Fibroblast of peridontal ligament (primary cell): ENCODE measurements at regions not wholly inside any gene's neighbourhood (a gene's known extent, or its start where the extent isn't known, plus 50 kb on each side); places are given as distances from the start of the nearest gene placed in this dataset.

ENCODE experiments used
- DNase-seq: peaks from one replicate; pipeline ENCODE4 v3.0.0-alpha.2; 2010; ENCODE audit errors: extremely low read depth

DNA sequence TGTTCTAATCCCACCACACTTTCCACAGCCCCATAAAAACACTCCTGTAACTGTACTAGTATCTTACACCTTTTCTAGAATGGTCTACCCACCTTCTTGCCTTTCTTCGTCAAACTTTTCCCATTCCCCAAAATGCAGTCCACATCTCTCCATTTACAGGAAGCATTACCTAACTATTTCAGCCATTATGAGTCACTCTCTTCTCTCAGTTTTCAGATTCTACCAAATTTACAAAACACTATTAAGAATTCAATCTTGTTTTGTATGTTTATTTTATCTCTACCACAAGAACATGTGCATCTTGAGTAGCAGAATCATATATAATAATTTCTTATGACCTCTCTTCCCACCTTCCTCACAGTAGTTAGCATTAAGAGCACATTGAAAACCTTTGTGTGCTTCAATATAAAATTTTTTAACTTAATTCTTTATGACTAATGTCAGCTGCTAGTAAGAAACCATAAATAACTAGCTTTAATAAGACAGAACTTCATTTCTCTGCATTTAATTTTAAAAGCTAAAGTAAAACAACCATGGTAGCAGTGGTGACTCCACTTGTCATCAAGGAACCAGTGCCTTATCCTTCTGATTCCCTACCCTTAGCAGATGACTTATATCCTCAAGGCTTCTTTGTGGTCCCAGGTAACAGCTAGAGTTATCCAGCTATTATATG lies 56.6 kb upstream of the MAP2 start:
- no peak for DNase-seq

GRCh38 chr2:209368406-209368805 lies 55.4 kb upstream of the MAP2 start:
- no peak for DNase-seq

GRCh38 chr2:209368914-209369313 lies 54.9 kb upstream of the MAP2 start:
- peak; percentile 2 for DNase-seq

- DNase-seq, result no peak
These were observed 54.2 kb upstream of the MAP2 start for GRCh38 chr2:209369656-209370055.

DNA sequence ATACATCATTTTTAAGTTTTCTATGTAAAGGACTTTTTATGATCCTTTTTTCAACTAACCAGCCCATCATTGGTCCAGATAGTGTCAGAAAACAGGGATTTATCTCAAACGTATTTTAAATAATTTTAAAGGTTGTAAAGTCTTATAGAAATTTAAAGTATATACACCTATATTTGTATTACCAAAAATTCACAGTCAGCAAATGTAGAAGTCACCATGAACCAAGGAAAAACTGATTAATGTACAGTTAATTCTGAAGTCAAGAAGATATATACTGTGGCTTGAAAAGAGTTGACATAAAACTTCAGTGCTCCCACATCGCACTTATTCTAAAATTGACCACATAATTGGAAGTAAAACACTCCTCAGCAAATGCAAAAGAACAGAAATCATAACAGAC lies 52.4 kb upstream of the MAP2 start:
- DNase-seq, result no peak
